GM21717 (cell line): ENCODE measurements at regions not wholly inside any gene's neighbourhood (a gene's known extent, or its start where the extent isn't known, plus 50 kb on each side); places are given as distances from the start of the nearest gene placed in this dataset.
"Not testable (repeated sequence)": the region's sequence is repeated elsewhere in the genome, so short reads cannot be mapped to it uniquely, and the experiment has no call there.

ENCODE experiments used
- ATAC-seq: cut with Tn5 transposase; IDR thresholded peaks from one replicate; pipeline ENCODE4 v1.9.1; 2021; ENCODE audit warnings: mild to moderate bottlenecking, moderate library complexity; ENCODE audit not compliant: unreplicated experiment

DNA sequence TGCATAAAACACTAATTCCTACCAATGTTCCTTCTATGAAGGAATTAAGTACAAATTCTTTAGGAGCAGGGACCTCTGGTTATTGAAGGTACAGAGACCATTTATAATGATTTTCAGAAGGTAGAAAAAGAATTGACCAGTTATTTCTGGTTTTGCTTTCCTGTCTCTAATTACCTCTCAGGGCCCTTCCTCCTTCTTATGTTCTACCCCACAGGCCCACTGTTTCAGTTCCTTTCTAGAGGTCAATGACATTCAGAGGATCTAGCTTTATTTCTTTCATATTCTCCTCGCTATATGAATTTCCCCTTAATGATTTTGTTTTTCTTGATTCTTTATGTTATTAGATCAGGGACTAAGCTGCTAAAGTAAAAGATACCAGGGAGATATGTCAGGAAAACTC lies 345.0 kb upstream of the SPRY2 start:
- no peak for ATAC-seq

DNA sequence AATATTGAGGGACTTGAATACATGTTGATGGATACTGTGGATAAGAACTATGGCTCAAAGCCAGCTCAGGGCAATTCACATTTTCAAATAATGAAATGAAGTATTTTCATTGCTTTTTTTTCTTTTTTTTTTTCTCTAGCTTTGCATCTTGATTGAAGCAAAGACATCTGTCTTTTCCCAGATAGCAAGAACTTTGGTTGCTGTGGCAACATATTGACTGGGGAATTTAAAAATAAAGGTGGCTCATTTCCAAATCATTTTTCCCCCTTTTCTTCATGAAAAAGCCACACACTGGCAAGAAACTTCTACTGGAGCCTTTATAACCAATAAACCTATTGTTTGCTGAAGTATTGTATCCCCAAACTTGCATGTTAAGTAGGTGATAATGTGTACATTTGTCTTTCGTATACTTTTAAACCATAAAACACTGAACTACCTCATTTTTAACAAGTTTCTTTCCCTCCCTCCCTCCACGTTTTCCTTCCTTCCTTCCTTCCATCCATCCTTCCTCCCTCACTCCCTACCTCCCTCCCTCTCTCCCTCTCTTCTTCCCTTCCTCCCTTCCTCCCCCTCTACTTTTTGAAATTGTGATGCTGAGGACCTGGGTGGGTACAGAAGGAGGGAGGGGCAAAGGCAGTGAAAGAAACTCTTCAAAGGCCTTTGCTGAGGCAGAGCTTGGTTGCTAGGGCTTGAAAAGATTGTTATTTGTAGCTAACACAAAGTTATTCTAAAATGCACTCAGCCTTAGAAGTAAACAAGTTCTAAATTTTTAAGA lies 343.5 kb upstream of the SPRY2 start:
- ATAC-seq, result no peak

DNA sequence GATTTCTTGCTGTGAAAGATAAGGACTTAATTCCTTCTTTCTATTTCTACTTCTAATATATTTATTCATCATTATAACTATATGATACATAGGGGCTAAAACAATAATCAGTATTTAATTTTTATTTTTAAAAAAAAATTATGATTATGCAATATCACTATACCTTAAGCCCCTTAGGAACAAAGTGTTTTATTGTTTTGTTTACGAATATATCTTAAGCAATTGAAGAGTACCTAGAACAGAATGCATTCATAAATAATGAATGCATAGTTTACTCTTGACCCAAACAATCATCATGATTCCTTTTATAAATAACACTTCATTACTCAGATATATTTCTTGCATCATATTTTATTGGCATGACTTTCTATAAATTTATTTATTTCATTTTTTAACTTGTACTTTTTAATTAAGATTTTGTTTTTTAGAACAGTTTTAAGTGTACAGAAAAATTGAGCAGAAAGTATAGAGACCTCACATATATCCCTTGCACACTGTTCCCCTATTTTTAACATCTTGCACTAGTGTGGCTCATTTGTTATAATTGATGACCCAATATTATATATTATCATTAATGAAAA lies 339.9 kb upstream of the SPRY2 start:
- ATAC-seq, result no peak

DNA sequence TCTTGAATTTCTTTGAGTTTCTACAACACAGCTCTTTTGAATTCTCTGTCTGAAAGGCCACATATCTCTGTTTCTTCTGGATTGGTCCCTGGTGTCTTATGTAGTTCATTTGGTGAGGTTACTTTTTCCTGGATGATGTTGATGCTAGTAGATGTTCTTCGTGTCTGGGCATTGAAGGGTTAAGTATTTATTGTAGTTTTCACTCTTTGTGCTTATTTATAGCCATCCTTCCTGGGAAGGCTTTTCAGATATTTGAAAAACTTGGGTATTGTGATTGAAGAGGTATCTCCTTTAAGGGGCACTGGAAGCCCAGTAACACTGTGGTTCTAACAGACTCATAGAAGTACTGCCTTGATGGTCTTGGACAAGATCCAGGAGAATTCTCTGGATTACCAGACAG lies 338.5 kb upstream of the SPRY2 start:
- ATAC-seq, result no peak

DNA sequence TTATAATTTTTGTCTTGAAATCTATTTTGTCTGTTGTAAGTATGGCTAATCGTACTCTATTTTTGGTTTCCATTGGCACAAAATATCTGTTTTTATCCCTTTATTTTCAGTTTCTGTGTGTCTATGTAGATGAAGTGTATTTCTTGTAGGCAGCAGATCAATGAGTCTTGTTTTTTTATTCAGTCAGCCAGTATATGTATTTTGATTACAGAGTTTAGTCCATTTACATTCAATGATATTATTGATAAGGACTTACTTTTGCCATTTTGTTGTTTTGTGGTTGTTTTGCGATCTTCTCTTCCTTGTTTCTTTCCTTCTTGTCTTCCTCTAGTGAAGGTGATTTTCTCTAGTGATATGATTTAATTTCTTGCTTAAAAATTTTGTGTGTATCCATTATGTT lies 336.3 kb upstream of the SPRY2 start:
- no peak for ATAC-seq

DNA sequence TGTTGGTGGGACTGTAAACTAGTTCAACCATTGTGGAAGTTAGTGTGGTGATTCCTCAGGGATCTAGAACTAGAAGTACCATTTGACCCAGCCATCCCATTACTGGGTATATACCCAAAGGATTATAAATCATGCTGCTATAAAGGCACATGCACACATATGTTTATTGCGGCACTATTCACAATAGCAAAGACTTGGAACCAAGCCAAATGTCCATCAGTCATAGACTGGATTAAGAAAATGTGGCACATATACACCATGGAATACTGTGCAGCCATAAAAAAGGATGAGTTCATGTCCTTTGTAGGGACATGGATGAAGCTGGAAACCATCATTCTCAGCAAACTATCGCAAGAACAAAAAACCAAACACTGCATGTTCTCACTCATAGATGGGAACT lies 334.5 kb upstream of the SPRY2 start:
- ATAC-seq, result not testable (repeated sequence)

DNA sequence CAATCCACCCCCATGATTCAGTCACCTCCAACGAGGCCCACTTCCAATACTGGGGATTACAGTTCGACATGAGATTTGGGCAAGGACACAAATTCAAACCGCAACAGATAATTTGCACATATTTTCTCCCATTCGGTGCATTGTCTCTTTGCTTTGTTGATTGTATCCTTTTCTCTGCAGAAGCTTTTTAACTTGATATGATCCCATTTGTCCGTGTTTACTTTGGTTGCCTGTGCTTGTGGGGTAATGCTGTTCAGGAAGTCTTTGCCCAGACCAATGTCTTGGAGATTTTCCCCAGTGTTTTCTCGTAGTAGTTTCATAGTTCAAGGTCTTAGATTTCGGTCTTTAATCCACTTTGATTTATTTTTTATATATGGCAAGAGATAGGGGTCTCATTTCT lies 330.8 kb upstream of the SPRY2 start:
- ATAC-seq, result no peak

DNA sequence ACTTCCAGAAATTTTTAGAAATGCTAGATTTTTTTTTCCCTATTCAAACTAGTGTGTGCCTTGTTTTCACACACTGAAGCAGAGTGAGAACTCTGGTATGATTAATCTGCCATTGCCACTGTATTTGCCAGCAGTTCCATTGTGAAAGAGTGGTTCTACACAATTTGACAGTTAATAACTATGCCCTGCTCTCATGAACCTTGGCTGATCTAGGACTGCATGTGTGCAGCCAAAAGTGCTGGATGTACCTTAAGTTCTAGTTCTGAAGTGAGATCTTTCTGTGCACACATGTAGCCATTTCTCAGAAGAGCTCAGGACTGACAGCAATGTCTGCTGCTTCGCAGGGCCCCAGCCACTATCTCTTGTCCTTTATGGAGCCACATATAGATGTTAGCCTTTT lies 328.2 kb upstream of the SPRY2 start:
- ATAC-seq, result no peak

DNA sequence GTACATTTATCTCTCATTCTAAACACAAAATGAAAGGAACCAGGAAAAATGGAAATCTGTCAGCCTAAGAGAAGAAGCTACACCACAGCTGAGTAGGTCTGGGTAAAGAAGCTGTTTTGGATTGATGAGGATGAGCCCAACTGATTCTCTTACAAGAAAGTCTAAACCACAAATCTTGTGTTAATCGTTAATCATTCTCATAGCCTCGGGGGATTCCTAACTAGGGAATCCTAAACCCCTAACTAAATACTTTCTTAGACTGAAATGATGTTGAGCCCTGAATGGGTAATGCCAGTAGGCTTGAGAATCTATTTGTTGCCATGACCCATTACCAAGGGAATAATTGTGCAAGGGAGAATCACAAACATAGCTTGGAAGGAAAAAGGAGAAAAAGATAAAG lies 327.5 kb upstream of the SPRY2 start:
- no peak for ATAC-seq

DNA sequence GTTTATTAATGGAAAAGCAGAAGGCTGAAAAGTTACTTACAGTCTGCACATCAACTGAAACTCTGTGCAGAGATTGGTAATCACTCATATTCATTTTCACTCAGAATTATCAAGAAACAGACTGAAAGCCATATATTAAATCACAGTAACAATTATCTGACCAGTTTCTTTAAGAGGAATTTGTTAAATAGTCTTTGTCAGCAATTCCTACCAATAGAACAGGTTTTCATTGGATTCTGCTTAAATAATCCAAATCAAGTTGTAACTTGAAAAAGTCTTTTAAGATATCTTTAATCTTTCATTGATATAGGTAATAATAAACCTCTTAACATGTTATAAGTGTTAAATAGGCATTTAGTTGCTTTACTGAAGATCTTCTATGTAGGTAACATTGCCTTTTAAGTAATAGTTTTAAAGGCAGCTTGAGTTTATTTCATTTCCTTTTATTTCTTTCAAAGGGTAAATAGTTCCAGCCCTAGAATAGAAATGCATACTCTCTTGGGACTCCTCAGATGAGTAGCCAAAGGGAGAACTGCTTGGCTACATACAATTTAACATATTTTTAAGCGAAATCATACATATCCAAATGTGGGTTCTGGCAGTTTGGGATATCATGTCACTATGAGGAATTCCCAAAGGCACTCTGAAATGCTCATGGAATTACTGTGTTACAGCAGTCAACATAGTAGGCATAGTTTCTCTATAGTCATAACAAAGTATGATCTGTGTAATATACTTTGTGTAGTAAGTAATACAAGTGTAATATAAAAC lies 326.0 kb upstream of the SPRY2 start:
- no peak for ATAC-seq

DNA sequence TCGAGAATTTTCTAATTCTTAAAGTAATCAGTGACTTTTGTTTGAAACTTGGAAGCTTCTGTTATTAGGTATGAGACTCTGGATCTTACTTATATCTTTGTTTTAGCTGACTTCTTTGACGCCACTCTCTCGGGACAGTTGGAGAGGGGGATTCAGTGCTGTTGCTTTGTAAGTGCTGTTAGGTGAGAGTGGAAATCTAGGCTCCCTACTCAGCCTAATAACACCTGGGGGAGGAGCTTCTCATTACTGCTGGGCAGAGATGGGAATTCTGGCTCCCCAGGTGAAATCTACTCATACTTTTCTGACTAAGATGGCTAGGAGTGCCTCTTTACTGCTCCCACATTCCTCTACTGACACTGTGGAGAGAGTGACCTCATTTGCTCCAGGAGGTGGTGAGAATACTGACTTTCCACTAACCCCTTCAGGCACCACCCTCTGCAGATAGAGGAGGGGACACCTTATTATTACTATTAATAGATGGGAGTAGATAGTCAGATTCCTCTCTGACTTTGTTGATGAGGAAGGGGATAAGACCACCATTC lies 324.9 kb upstream of the SPRY2 start:
- ATAC-seq, result no peak

DNA sequence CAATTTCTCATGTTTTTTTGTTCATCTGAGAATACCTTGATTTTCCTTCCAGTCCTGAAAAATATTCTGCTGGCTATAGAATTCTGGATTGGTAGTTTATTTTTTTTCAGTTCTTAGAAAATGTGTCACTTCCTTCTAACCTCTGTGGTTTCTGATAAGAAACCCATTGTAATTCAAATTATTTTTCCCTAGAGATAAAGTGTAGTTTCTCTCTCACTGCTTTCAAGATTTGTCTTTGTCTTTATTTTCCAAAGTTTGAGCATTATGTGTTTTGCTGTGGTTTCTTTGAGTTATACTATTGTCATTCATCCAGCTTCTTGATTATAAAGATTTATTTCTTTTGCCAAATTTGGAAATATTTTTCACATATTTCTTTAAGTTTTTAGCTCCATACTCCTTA lies 324.0 kb upstream of the SPRY2 start:
- ATAC-seq, result no peak

DNA sequence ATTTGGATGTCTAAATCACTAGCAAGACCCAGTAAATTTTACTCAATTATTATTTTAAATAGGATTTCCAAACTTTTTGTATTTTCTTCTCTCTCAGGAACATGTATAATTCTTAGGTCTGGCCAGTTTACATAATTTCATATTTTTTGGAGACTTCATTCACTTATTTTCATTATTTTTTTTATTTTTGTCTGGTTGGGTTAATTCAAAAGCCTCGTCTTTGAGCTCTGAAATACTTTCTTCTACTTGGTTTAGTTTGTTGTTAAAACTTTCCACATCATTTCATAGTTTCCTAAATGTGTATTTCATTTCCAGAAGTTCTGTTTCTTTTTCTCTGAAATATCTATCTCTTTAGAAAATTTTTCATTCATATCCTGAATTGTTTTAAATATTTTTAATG lies 322.9 kb upstream of the SPRY2 start:
- ATAC-seq, result no peak

DNA sequence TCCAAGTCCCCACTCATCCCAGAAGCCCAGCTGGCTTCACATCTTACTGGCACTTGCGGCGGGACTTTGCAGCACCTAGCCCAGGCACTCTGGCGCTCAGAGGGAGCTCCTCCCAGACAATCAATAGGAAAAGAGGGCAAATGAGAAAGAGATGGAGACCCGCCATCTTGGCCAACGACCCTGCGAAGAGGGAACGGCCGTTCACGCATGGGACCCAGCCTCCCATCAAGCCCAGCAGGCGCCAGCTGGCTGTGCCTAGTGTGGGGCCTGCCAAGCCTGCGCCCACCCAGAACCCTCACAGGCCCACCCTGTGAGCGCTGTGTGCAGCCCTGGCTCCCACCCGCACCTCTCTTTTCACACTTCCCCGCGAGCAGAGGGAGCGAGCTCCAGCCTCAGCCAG lies 317.8 kb upstream of the SPRY2 start:
- ATAC-seq, result no peak

DNA sequence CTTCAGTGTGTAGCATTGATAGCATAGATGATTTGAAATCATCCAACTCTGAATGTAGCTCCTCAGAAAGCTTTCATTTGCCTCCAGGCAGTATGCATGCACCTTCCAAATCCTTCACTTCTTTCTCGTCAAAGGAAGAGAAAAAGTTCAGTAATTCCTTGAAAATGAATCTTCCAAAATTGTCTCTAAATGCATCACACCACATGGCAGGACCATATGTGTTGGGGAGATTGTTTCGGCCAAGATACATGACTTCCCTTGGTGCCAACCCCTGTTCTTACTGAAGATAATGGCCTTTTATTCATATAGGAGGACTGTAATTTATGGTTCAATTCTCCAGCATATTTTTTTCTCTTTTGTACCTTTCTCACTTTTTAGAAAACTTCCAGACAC lies 315.6 kb upstream of the SPRY2 start:
- ATAC-seq, result no peak

DNA sequence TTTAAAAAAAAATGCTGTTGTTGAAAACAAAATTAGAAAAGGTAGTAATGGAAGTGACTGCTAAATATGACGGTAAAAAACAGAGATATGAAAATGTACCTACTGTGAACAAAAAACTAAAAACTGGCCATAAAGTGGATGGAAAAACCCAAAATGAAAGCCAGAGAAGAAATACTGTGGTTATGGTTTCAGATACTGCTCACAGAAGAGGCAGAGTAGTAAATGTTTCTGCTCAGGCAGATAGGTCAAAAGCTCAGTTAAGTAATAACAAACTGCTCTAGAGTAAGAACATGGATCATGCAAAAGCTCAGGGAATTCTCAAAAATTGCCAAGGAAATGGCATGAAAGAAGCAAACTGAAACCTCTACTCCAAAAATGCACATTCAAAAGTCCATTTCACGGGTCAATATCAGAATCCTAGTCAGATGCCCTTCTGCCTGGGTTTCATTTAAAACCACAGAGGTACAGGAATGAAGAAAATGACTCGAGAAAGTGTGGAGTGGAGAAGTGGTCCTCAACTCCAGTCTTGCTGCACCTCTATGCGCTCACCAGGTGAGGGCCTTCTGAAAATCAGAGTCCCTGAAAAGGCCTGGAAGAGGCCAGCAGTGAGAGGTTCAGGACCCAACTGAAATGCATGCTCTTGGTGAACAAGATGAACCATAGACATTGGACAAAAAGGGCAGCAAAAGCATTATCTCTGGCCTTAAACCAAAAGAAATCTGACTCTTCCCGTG lies 315.0 kb upstream of the SPRY2 start:
- no peak for ATAC-seq

DNA sequence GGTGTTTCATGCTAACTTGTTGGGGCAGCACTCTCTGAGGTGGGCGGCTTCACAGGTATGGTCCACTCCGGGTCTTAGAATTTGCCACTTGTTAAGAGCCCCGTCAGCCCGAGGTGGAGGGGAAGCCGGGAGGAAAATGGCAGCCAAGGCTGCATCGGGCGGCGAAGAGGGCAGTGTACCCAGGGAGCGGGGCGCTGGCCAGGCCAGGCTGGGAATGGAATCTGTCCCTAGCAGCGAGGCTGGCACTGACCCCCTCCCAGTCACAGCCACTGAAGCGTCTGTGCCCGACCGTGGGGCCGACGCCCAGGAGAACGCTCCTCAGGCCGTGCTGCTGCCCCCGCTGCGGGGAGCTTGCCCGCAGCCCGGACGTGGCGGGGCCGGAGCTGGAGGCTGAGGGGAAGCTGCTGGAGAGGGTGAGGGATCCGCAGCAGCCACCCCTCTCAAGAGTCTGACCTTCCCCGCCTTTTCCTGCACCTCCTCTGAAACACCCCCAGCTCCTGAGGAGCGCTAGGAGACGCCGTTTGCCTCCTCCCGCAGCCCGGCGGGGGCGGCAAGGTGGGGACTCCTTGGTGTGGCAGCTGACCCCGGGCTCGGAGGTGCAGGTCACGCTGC lies 313.8 kb upstream of the SPRY2 start:
- no peak for ATAC-seq

DNA sequence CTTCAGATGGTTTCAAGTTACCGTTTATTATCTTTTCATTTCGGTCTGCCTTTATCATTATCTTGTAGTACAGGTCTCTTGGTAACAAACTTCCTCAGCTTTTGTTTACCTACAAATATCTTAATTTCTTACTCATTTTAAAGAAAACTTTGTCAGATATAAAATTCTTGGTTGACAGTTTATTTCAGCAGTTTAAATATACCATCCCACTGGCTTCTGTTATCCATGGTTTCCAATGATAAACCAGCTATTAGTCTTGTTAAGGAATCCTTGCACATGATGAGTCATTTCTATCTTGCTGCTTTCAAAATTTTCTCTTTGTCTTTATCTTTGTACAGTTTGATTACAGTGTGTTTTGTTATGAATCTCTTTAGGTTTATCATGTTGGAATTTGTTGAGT lies 308.3 kb upstream of the SPRY2 start:
- no peak for ATAC-seq

DNA sequence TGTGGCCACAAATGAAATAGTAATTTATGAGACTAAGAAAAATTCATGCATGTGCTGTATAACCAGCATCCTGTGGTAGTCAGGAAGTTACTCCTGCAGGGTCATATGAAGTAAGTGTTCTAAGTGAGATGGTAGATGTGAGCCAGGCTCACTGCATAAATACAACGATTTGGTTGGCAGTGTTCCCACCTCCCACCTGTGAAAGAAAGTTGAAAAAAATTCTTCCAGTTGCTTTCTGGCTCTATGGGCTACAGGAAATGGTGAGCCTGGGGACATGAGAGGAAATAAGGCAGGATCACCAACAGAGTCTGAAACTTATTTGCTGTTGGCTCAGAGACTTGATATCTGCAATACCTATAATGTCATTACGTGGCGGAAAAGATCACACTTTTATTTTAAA lies 301.7 kb upstream of the SPRY2 start:
- ATAC-seq, result no peak

DNA sequence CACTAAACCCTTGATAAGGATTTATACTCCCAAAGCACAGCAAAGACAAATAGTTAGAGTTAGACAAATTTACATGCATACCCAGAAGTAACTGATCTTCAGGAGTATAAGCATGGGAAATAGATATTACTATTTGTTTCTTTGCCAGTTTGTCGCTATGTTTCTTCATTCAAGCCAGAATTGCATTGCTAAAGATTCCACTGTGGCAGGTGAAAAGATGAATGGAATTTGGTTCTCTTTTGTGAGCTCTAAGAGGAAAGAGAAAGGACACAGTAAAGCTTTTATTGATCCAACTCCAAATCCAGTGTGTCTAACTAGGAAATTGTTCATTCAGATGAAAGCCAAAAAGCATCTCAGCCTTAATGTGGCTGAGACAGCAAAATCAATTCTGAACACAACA lies 292.3 kb upstream of the SPRY2 start:
- no peak for ATAC-seq

DNA sequence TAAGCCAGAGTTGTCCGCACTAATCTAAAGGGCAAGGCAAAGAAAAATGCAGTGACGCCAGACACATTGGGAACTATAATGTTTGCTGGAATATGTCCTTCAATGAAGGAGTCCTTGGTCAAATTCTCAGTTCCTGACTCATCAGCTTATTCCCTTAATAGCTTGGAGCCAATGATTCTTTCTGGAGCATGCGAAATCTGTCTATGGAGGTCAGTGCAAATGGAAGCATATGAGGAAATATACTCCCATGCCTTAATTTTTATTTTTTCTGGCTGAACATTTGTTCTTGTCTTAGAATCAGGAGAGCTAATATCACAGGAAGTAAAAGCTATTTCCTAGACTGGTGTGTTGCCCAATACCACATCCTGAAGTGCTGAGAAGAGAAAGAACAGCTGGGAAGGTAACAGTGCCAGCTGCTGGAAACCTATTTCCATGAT lies 289.8 kb upstream of the SPRY2 start:
- ATAC-seq, result no peak
